CD8-positive, alpha-beta memory T cell (primary cell): ENCODE measurements at regions not wholly inside any gene's neighbourhood (a gene's known extent, or its start where the extent isn't known, plus 50 kb on each side); places are given as distances from the start of the nearest gene placed in this dataset.

Experiments used
- CTCF ChIA-PET: fragments of 350-600 bp; sonication (Branson Sonifier 250); formaldehyde crosslinking; loops from one replicate; lab custom pipeline; 2021; ENCODE audit warnings: antibody characterized with exemption; lab: Charles Lee
- POLR2A ChIA-PET: fragments of 350-600 bp; sonication (Branson Sonifier 250); formaldehyde crosslinking; loops from one replicate; lab custom pipeline; 2021; ENCODE audit warnings: antibody characterized with exemption; lab: Charles Lee
- DNase-seq, 5 donors: peaks; one replicate each; pipeline versions ENCODE4 v3.0.0 to v3.0.0-alpha.2; 2020 to 2022; ENCODE audit warnings: mixed read lengths in 1 of 5
- H3K27ac ChIP-seq: one replicate; pipeline ENCODE4 v1.7.0; 2013; ENCODE audit warnings: low read depth, mild to moderate bottlenecking, low read length, moderate library complexity
- H3K27me3 ChIP-seq: 2 replicates; pipeline ENCODE4 v1.7.0; 2013; ENCODE audit warnings: low read length, mild to moderate bottlenecking; ENCODE audit not compliant: insufficient read depth, poor library complexity, severe bottlenecking
- H3K36me3 ChIP-seq: 2 replicates; pipeline ENCODE4 v1.7.0; 2013; ENCODE audit warnings: mild to moderate bottlenecking, low read length, moderate library complexity; ENCODE audit not compliant: insufficient read depth
- H3K4me1 ChIP-seq: 2 replicates; pipeline ENCODE4 v1.7.0; 2013; ENCODE audit warnings: mild to moderate bottlenecking, low read length, moderate library complexity; ENCODE audit not compliant: insufficient read depth
- H3K4me3 ChIP-seq: 2 replicates; pipeline ENCODE4 v1.7.0; 2013; ENCODE audit warnings: mild to moderate bottlenecking, low read length
- H3K9me3 ChIP-seq: 2 replicates; pipeline ENCODE4 v1.7.0; 2013; ENCODE audit warnings: mild to moderate bottlenecking, low read length
- H3K27ac Mint-ChIP-seq, 8 donors: one replicate each; pipeline ENCODE4 v1.8.0; 2020 to 2021; ENCODE audit warnings: mixed read lengths in 8 of 8, mild to moderate bottlenecking in 6 of 8, inconsistent platforms in 3 of 8, moderate library complexity in 3 of 8
- H3K27me3 Mint-ChIP-seq, 2 donors: one replicate each; pipeline ENCODE4 v1.8.0; 2020 to 2021; ENCODE audit warnings: mixed read lengths in 2 of 2, mild to moderate bottlenecking in 1 of 2, moderate library complexity in 1 of 2
- H3K36me3 Mint-ChIP-seq, 3 donors: one replicate each; pipeline ENCODE4 v1.8.0; 2020 to 2021; ENCODE audit warnings: mixed read lengths in 3 of 3, inconsistent platforms in 1 of 3, mild to moderate bottlenecking in 1 of 3
- H3K4me1 Mint-ChIP-seq, 3 donors: one replicate each; pipeline ENCODE4 v1.8.0; 2020 to 2021; ENCODE audit warnings: mixed read lengths in 3 of 3, inconsistent platforms in 1 of 3, mild to moderate bottlenecking in 1 of 3
- H3K4me3 Mint-ChIP-seq, 7 donors: one replicate each; pipeline ENCODE4 v1.8.0; 2020 to 2021; ENCODE audit warnings: mixed read lengths in 7 of 7, mild to moderate bottlenecking in 6 of 7, moderate library complexity in 4 of 7, inconsistent platforms in 2 of 7
- H3K9me3 Mint-ChIP-seq, 5 donors: one replicate each; pipeline ENCODE4 v1.8.0; 2020 to 2022; ENCODE audit warnings: mixed read lengths in 5 of 5, mild to moderate bottlenecking in 3 of 5, moderate library complexity in 2 of 5, inconsistent platforms in 1 of 5

- no peaks in the 10 kb centered on the region for H3K27me3 ChIP-seq
- POLR2A ChIA-PET: no interaction called here
- no peaks in the 10 kb centered on the region for H3K36me3 ChIP-seq
- H3K4me1 ChIP-seq: no peaks in the 10 kb centered on the region
- H3K27ac ChIP-seq: no peak overlapping the region
- no peak for DNase-seq
- no peaks in the 10 kb centered on the region for H3K9me3 ChIP-seq
- Mint-ChIP-seq H3K4me1 (no peaks in the 10 kb centered on the region), H3K4me3 (no peak overlapping the region), H3K27me3 (peaks cover 0 to 2% of the 10 kb centered on the region in 2 donors), H3K36me3 (no peaks in the 10 kb centered on the region), H3K27ac (no peak overlapping the region), H3K9me3 (peaks cover 0 to 3% (median 0%) of the 10 kb centered on the region in 5 donors)
- CTCF ChIA-PET: no interaction called here
- no peak overlapping the region for H3K4me3 ChIP-seq
Observed at GRCh38 chr9:117491491-117491890, 76.6 kb upstream of the ASTN2 start.

- no peaks in the 10 kb centered on the region for H3K4me1 ChIP-seq
- Mint-ChIP-seq H3K9me3 (peaks cover 0 to 3% (median 0%) of the 10 kb centered on the region in 5 donors), H3K4me1 (no peaks in the 10 kb centered on the region), H3K27me3 (peaks cover 0 to 2% of the 10 kb centered on the region in 2 donors), H3K27ac (no peak overlapping the region), H3K4me3 (no peak overlapping the region), H3K36me3 (no peaks in the 10 kb centered on the region)
- no peak overlapping the region for H3K27ac ChIP-seq
- ChIA-PET POLR2A (no interaction called here), CTCF (no interaction called here)
- H3K9me3 ChIP-seq: no peaks in the 10 kb centered on the region
- H3K36me3 ChIP-seq: no peaks in the 10 kb centered on the region
- H3K4me3 ChIP-seq: no peak overlapping the region
- H3K27me3 ChIP-seq: no peaks in the 10 kb centered on the region
- no peak for DNase-seq
Observed at GRCh38 chr9:117490199-117490598, 75.3 kb upstream of the ASTN2 start.

DNA sequence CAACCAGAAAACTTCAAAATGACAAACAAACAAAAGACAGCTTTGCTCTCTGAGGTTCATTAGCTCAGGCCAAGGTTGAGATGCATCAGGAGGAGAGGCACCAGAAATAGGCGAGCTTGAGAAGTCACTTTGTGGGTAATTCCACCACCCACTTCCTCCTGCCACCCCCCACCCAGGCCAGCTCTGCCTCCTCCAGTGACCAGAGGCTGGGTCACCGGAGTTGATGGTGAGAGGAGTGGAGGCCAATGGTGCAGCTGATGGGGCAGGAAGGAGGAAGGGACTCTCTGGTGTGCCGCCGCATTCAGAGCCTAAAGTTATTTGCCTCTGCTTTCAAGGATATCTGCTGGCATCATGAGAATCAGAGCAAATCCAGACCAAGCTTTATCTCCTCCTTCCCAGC, 73.8 kb upstream of the ASTN2 start:
- CTCF ChIA-PET: no interaction called here

GRCh38 chr9:117487555-117488175, 72.8 kb upstream of the ASTN2 start:
- Mint-ChIP-seq H3K9me3 (peaks cover 0 to 3% (median 0%) of the 10 kb centered on the region in 5 donors), H3K36me3 (no peaks in the 10 kb centered on the region), H3K4me3 (no peak overlapping the region)

More for the DNA sequence above, 73.8 kb upstream of the ASTN2 start:
- no peak overlapping the region for H3K27ac ChIP-seq
- H3K27me3 ChIP-seq: no peaks in the 10 kb centered on the region
- Mint-ChIP-seq H3K4me1 (no peaks in the 10 kb centered on the region), H3K36me3 (no peaks in the 10 kb centered on the region), H3K27me3 (peaks cover 2 to 6% of the 10 kb centered on the region in 2 donors), H3K9me3 (peaks cover 0 to 3% (median 0%) of the 10 kb centered on the region in 5 donors), H3K27ac (no peak overlapping the region), H3K4me3 (no peak overlapping the region)
- DNase-seq: no peak
- no peaks in the 10 kb centered on the region for H3K9me3 ChIP-seq
- POLR2A ChIA-PET: no interaction called here
- no peaks in the 10 kb centered on the region for H3K36me3 ChIP-seq
- no peaks in the 10 kb centered on the region for H3K4me1 ChIP-seq
- no peak overlapping the region for H3K4me3 ChIP-seq

GRCh38 chr9:117486426-117486825, 71.6 kb upstream of the ASTN2 start:
- H3K36me3 Mint-ChIP-seq: no peaks in the 10 kb centered on the region
- ChIA-PET POLR2A (no interaction called here), CTCF (no interaction called here)
- H3K4me3 ChIP-seq: no peak overlapping the region
- no peaks in the 10 kb centered on the region for H3K27me3 ChIP-seq
- H3K27ac Mint-ChIP-seq: no peak overlapping the region
- no peaks in the 10 kb centered on the region for H3K36me3 ChIP-seq
- DNase-seq: no peak
- H3K27ac ChIP-seq: no peak overlapping the region
- H3K4me1 ChIP-seq: no peaks in the 10 kb centered on the region
- no peaks in the 10 kb centered on the region for H3K4me1 Mint-ChIP-seq
- H3K9me3 ChIP-seq: no peaks in the 10 kb centered on the region
- no peak overlapping the region for H3K4me3 Mint-ChIP-seq
- peaks cover 0 to 4% (median 0%) of the 10 kb centered on the region in 5 donors for H3K9me3 Mint-ChIP-seq
- H3K27me3 Mint-ChIP-seq: peaks cover 2 to 6% of the 10 kb centered on the region in 2 donors

More at GRCh38 chr9:117487555-117488175, 72.8 kb upstream of the ASTN2 start:
- H3K27me3 ChIP-seq: no peaks in the 10 kb centered on the region
- H3K4me1 ChIP-seq: no peaks in the 10 kb centered on the region
- Mint-ChIP-seq H3K4me1 (no peaks in the 10 kb centered on the region), H3K27ac (no peak overlapping the region), H3K27me3 (peaks cover 2 to 6% of the 10 kb centered on the region in 2 donors)
- H3K27ac ChIP-seq: no peak overlapping the region
- no peak overlapping the region for H3K4me3 ChIP-seq
- POLR2A ChIA-PET: no interaction called here
- H3K36me3 ChIP-seq: no peaks in the 10 kb centered on the region
- no peaks in the 10 kb centered on the region for H3K9me3 ChIP-seq
- CTCF ChIA-PET: no interaction called here
- peak in 1 of 5 donors; percentile 8 for DNase-seq

DNA sequence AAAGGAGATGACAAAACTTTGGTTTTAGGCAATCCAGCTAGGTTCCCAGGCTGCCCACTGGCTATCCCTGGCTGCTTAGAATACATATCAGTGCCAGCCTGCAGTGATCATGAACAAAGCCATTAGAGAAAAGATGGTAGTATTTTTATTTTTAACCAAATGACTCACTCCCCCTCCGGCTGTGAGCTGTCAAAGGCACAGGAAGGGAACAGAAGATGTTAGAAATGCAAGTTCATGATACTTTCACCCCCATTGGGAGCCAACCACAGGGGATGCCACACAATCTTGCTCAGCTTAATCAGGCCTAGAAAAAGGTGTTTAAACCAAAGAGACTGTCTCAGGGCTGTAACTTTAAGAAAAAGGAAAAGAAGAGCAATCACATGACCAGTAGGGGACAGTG, 70.3 kb upstream of the ASTN2 start:
- H3K9me3 Mint-ChIP-seq: peaks cover 0 to 4% (median 3%) of the 10 kb centered on the region in 5 donors
- H3K4me1 ChIP-seq: no peaks in the 10 kb centered on the region
- H3K27me3 ChIP-seq: no peaks in the 10 kb centered on the region
- peaks cover 4 to 6% of the 10 kb centered on the region in 2 donors for H3K27me3 Mint-ChIP-seq
- no peaks in the 10 kb centered on the region for H3K4me1 Mint-ChIP-seq
- H3K36me3 ChIP-seq: no peaks in the 10 kb centered on the region
- ChIA-PET POLR2A (no interaction called here), CTCF (no interaction called here)
- DNase-seq: no peak
- H3K4me3 ChIP-seq: no peak overlapping the region
- H3K9me3 ChIP-seq: no peaks in the 10 kb centered on the region
- H3K27ac Mint-ChIP-seq: no peak overlapping the region
- H3K4me3 Mint-ChIP-seq: no peak overlapping the region
- no peaks in the 10 kb centered on the region for H3K36me3 Mint-ChIP-seq
- no peak overlapping the region for H3K27ac ChIP-seq

DNA sequence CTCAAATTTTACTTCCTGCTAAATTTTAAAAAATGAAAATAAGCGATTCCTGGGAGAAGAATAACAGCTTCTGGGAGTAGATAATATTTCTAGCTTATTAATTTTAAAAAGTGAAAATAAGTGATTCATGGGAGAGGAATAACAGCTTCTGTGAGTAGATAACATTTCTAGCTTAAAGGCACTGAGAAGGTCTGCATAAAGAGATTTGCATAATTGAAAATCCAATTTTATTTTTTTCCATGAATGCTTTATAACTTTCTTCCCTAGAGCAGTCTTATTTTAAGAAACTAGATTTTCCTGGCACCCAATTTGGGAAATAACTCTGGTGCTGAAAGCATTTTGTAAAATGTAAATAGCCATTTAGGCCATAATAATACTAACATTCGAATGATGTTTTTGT, 65.9 kb upstream of the ASTN2 start:
- H3K27ac Mint-ChIP-seq: no peak overlapping the region
- H3K9me3 Mint-ChIP-seq: peaks cover 0 to 7% (median 2%) of the 10 kb centered on the region in 5 donors
- POLR2A ChIA-PET: no interaction called here

DNA sequence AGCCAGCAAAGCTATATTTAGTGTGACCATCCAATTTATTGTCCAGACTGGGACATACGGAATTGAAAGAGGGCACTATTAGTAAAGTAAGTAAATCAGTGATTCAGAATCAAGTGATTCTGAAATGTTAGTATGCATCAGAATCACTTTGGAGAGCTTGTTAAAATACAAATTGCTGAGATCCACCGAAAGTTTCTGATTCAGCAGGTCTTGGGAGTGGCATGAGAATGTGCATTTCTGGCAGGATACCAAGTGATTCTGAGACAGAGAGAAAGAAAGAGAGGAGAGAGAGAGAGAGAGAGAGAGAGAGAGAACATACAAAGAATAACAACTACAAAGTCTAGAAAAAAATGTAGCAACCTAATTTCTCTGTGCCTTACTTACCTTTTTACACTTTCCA, 65.4 kb upstream of the ASTN2 start:
- DNase-seq: no peak
- no peaks in the 10 kb centered on the region for H3K9me3 ChIP-seq
- Mint-ChIP-seq H3K27ac (no peak overlapping the region), H3K9me3 (peaks cover 0 to 8% (median 2%) of the 10 kb centered on the region in 5 donors), H3K4me1 (no peaks in the 10 kb centered on the region), H3K27me3 (peaks cover 2 to 6% of the 10 kb centered on the region in 2 donors), H3K4me3 (no peak overlapping the region), H3K36me3 (no peaks in the 10 kb centered on the region)
- H3K27ac ChIP-seq: no peak overlapping the region
- CTCF ChIA-PET: no interaction called here
- no peaks in the 10 kb centered on the region for H3K4me1 ChIP-seq
- H3K4me3 ChIP-seq: no peak overlapping the region
- H3K36me3 ChIP-seq: no peaks in the 10 kb centered on the region
- POLR2A ChIA-PET: no interaction called here
- no peaks in the 10 kb centered on the region for H3K27me3 ChIP-seq

More for the DNA sequence above, 65.9 kb upstream of the ASTN2 start:
- CTCF ChIA-PET: no interaction called here
- Mint-ChIP-seq H3K36me3 (no peaks in the 10 kb centered on the region), H3K27me3 (peaks cover 2 to 6% of the 10 kb centered on the region in 2 donors), H3K4me3 (no peak overlapping the region), H3K4me1 (no peaks in the 10 kb centered on the region)
- Histone ChIP-seq H3K27me3 (no peaks in the 10 kb centered on the region), H3K4me3 (no peak overlapping the region), H3K9me3 (no peaks in the 10 kb centered on the region), H3K36me3 (no peaks in the 10 kb centered on the region), H3K4me1 (no peaks in the 10 kb centered on the region), H3K27ac (no peak overlapping the region)
- DNase-seq: no peak
